ENCODE measurements at regions not wholly inside any gene's neighbourhood (a gene's known extent, or its start where the extent isn't known, plus 50 kb on each side); places are given as distances from the start of the nearest gene placed in this dataset.

DNA sequence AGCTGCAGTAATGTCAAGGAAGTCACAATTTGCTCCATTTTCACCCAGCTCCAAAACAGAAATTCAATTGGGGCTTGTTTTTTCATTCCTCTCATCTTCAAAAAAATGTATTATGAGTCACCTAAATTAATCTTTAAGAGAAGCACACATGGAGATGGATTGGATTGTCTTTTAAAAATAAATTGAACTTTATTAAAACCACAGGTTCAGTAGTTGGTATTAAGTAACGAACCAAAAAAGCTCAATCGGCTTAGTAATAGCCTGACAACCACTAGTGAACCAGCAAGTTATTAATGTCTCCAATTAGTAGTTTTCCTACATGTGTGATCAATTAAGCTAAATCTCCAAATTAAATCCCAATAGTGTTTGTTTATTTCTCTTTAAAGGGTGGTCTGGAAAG lies 283.5 kb upstream of the GIMD1 start (continued):
- TF ChIP-seq ZKSCAN8 (CRISPR knock-in tag; IDR thresholded peaks at IDR 0.05) (no peak), EHMT2 (IDR thresholded peaks at IDR 0.05) (no peak)

DNA sequence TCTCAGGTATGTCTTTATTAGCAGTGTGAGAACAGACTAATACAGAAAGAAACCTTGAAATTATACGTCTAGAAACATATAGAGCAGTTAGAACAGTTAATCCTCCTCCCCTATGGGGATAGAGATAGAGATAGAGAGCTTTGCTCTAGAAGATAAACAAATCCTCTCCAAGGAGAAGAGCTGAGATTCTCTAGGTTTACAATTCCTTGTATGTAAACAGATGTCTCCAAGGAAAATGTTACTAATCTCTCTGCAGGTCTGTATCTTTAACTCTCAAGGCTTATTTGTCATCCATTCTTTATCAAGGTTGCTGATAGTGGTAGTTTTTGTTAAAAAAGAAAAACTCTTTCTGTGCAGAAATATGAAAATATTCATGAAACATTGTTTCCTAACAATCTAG lies 282.1 kb upstream of the GIMD1 start:
- BruUV-seq (replicated peaks) = no TSS peak
- in situ Hi-C loops (cut with MboI) = no loop called here
- Histone ChIP-seq H3K4me2 (ENCODE audit: insufficient read depth, low read length) (no peak overlapping the region), H3K36me3 (ENCODE audit: control insufficient read depth, insufficient read depth, low read length) (no peaks in the 10 kb centered on the region), H4K20me1 (replicated peaks; ENCODE audit: control insufficient read depth, insufficient read depth, low read length) (no peaks in the 10 kb centered on the region), H3K4me1 (replicated peaks in 1 of 2; ENCODE audit: control insufficient read depth in 2 of 2, insufficient read depth in 2 of 2, low read length in 2 of 2) (no peaks in the 10 kb centered on the region), H3K9me1 (ENCODE audit: control insufficient read depth, insufficient read depth, low read length) (no peaks in the 10 kb centered on the region), H3K9ac (ENCODE audit: insufficient read depth in 1 of 2, low read depth in 2 of 2, low read length in 2 of 2) (no peak overlapping the region), H3K79me2 (ENCODE audit: control insufficient read depth, insufficient read depth, low read length) (no peaks in the 10 kb centered on the region), H3K27me3 (ENCODE audit: control insufficient read depth in 2 of 2, insufficient read depth in 2 of 2, low read length in 2 of 2) (no peaks in the 10 kb centered on the region), H3K27ac (ENCODE audit: extremely low read depth, low read depth, low read length) (no peak overlapping the region), H3K9me3 (replicated peaks; ENCODE audit: control insufficient read depth, insufficient read depth, low read depth, low read length) (no peaks in the 10 kb centered on the region), H2AFZ (ENCODE audit: low read depth, low read length) (no peak overlapping the region), H3K4me3 (no peak overlapping the region)
- TF ChIP-seq ZFP1 (CRISPR knock-in tag; IDR thresholded peaks at IDR 0.05) = no peak
- no peak for TF ChIP-seq XRCC4 (IDR thresholded peaks at IDR 0.05; ENCODE audit: extremely low read depth, insufficient read depth, insufficient read length)
- TF ChIP-seq PHB (CRISPR knock-in tag; IDR thresholded peaks at IDR 0.05) = no peak
- TF ChIP-seq TEAD1 (CRISPR knock-in tag; IDR thresholded peaks at IDR 0.05) = no peak
- no peak for TF ChIP-seq ZNF830 (CRISPR knock-in tag; IDR thresholded peaks at IDR 0.05)
- TF ChIP-seq ZNF224 (CRISPR knock-in tag; IDR thresholded peaks at IDR 0.05) = no peak
- no peak for TF ChIP-seq SIX5 (IDR thresholded peaks at IDR 0.05; ENCODE audit: borderline replicate concordance in 1 of 2, insufficient read depth in 1 of 2, low read depth in 1 of 2, low read length in 2 of 2)
- no peak for TF ChIP-seq ELF2 (CRISPR knock-in tag; IDR thresholded peaks at IDR 0.05)
- TF ChIP-seq, protein P1, sequence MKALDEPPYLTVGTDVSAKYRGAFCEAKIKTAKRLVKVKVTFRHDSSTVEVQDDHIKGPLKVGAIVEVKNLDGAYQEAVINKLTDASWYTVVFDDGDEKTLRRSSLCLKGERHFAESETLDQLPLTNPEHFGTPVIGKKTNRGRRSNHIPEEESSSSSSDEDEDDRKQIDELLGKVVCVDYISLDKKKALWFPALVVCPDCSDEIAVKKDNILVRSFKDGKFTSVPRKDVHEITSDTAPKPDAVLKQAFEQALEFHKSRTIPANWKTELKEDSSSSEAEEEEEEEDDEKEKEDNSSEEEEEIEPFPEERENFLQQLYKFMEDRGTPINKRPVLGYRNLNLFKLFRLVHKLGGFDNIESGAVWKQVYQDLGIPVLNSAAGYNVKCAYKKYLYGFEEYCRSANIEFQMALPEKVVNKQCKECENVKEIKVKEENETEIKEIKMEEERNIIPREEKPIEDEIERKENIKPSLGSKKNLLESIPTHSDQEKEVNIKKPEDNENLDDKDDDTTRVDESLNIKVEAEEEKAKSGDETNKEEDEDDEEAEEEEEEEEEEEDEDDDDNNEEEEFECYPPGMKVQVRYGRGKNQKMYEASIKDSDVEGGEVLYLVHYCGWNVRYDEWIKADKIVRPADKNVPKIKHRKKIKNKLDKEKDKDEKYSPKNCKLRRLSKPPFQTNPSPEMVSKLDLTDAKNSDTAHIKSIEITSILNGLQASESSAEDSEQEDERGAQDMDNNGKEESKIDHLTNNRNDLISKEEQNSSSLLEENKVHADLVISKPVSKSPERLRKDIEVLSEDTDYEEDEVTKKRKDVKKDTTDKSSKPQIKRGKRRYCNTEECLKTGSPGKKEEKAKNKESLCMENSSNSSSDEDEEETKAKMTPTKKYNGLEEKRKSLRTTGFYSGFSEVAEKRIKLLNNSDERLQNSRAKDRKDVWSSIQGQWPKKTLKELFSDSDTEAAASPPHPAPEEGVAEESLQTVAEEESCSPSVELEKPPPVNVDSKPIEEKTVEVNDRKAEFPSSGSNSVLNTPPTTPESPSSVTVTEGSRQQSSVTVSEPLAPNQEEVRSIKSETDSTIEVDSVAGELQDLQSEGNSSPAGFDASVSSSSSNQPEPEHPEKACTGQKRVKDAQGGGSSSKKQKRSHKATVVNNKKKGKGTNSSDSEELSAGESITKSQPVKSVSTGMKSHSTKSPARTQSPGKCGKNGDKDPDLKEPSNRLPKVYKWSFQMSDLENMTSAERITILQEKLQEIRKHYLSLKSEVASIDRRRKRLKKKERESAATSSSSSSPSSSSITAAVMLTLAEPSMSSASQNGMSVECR (CRISPR knock-in tag; IDR thresholded peaks at IDR 0.05) = no peak
- no peak for TF ChIP-seq E4F1 (CRISPR knock-in tag; IDR thresholded peaks at IDR 0.05; ENCODE audit: borderline replicate concordance)
- TF ChIP-seq GABPB1 (CRISPR knock-in tag; IDR thresholded peaks at IDR 0.05) = no peak
- DNase-seq (ENCODE audit: extremely low read depth in 1 of 4, low spot score in 3 of 4) (no peak), ATAC-seq (no peak), FAIRE-seq (no peak)
- intact Hi-C loops (cut with micrococcal nuclease) = no loop called here
- ChIA-PET CTCF (ENCODE audit: low intra/inter-chr PET ratio) (no interaction called here), POLR2A (no interaction called here)
- 0% methylated on average over 1 of the region's 1 CpG for WGBS (ENCODE audit: insufficient coverage, low coverage, missing lambda C conversion rate)
